ENCODE measurements at regions not wholly inside any gene's neighbourhood (a gene's known extent, or its start where the extent isn't known, plus 50 kb on each side); places are given as distances from the start of the nearest gene placed in this dataset.

- TF ChIP-seq GATA3 (IDR thresholded peaks at IDR 0.05; ENCODE audit: low read depth, low read length) (no peak), GATA2 (IDR thresholded peaks at IDR 0.05; ENCODE audit: low read depth, low read length) (no peak)
Observed at GRCh38 chr22:49042877-49043859, 784.5 kb downstream of the BRD1 start.

DNA sequence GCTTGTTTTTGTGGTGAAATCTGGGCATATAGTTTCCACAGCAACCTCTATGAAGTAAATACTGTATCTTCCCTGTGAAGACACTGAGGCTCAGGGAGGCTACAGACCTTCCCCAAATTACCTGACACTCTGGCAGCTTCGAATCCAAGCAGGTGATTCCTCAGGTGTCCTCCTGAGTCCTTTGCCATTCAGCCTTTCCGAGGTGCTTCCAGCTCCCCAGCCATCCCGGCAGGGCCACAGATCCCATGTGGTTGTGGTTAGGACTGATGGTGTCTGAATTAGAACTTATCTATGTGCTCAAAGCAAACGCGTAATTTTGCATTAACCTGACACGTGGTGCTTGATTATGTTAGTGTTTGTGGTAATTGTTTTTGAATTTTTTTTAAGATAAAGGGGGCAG, 785.6 kb downstream of the BRD1 start:
- TF ChIP-seq GATA2 (IDR thresholded peaks at IDR 0.05; ENCODE audit: low read depth, low read length) (no peak), GATA3 (IDR thresholded peaks at IDR 0.05; ENCODE audit: low read depth, low read length) (no peak)

DNA sequence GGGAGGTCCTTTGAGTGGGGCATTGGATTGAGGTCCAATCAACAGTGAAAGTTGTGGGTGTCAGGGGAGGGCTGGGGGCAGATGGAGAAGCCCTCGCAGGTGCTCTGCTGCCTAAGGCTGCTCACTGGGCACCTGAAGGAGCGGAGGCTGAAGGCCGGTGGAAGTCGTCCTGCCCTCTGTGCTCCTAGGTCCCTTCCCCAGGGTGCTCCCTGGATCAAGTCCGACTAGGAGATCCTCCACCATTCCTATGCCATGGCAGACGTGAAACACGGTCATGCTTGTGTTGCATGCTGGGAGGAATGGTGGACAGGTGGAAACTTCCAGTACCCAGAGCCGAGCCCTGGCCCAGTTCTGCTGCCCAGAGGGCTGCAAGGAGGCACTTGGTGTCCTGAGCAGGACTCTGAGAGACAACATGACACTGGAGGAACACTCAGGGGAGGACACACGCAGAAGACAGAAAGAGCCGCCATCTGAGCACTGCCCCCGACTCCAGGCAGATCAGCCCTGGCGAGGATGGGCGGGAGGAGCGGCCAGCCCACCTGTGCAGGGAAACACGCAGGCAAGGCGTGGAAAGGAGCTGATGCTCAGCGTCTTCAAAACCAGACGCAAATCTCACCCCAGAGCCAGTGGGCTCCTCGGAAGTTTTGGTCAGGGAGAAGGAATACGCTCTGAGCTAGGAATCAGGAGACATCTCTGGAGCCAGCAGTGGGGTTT, 786.8 kb downstream of the BRD1 start:
- TF ChIP-seq GATA3 (IDR thresholded peaks at IDR 0.05; ENCODE audit: low read depth, low read length), result no peak
- TF ChIP-seq GATA2 (IDR thresholded peaks at IDR 0.05; ENCODE audit: low read depth, low read length), result no peak

GRCh38 chr22:49040111-49040510, 787.6 kb downstream of the BRD1 start:
- TF ChIP-seq GATA3 (IDR thresholded peaks at IDR 0.05; ENCODE audit: low read depth, low read length) (no peak), GATA2 (IDR thresholded peaks at IDR 0.05; ENCODE audit: low read depth, low read length) (no peak)

DNA sequence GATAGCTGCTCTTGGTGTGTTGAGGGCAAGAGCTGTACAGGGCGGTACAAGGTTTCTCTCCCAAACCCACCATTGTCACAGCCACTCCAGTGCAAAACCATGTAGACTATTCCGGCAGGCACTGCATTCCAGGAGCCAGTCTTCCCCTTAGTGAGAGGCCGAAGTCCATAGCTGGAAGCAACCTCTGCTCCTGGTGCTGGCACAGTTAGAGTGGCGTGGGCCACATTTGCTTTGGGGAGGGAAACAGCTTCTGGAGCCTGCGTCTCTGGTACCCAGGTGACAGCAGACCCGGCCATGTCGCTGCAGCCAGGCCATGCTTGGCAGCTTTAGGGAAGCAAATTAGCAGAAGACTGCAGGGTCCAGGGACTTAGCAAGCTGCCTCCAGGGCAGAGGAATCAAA, 788.0 kb downstream of the BRD1 start:
- TF ChIP-seq GATA2 (IDR thresholded peaks at IDR 0.05; ENCODE audit: low read depth, low read length) (no peak), GATA3 (IDR thresholded peaks at IDR 0.05; ENCODE audit: low read depth, low read length) (no peak)

GRCh38 chr22:49037701-49038245, 789.9 kb downstream of the BRD1 start:
- no peak for TF ChIP-seq GATA3 (IDR thresholded peaks at IDR 0.05; ENCODE audit: low read depth, low read length)
- no peak for TF ChIP-seq GATA2 (IDR thresholded peaks at IDR 0.05; ENCODE audit: low read depth, low read length)

- TF ChIP-seq GATA3 (IDR thresholded peaks at IDR 0.05; ENCODE audit: low read depth, low read length) (no peak), GATA2 (IDR thresholded peaks at IDR 0.05; ENCODE audit: low read depth, low read length) (no peak)
Observed at GRCh38 chr22:49036513-49036912, 791.2 kb downstream of the BRD1 start.

DNA sequence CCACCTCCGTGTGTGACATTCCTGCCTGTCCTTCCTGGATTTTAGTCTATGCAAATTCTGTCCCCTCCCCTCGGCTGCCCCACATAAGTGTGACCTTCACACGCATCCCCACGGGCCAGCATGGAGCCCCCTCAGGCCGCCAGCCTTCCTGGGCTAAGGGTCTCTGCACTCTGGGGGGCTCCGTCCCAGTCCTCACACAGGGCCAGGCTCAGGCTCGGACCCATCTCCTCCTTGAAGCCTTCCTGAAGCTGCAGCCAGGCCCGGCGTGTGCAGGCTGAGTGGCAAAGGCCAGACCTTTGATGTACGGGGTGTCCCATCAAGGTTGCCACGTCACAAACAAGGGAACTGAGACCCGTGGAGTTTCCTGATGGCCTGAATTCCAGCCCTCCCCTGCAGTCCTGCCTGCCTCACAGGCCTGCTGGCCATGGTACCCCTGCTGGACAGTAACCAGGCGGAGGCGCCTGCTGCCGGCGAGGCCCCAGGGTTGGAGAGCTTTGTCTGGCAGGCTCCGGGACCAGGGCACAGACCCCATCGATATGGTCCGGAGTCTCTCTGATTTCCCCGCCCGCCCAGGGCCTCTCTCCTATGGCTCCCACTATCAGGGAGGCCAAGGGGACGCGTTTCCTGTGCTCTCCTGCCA, 791.7 kb downstream of the BRD1 start:
- no peak for TF ChIP-seq GATA2 (IDR thresholded peaks at IDR 0.05; ENCODE audit: low read depth, low read length)
- no peak for TF ChIP-seq GATA3 (IDR thresholded peaks at IDR 0.05; ENCODE audit: low read depth, low read length)

DNA sequence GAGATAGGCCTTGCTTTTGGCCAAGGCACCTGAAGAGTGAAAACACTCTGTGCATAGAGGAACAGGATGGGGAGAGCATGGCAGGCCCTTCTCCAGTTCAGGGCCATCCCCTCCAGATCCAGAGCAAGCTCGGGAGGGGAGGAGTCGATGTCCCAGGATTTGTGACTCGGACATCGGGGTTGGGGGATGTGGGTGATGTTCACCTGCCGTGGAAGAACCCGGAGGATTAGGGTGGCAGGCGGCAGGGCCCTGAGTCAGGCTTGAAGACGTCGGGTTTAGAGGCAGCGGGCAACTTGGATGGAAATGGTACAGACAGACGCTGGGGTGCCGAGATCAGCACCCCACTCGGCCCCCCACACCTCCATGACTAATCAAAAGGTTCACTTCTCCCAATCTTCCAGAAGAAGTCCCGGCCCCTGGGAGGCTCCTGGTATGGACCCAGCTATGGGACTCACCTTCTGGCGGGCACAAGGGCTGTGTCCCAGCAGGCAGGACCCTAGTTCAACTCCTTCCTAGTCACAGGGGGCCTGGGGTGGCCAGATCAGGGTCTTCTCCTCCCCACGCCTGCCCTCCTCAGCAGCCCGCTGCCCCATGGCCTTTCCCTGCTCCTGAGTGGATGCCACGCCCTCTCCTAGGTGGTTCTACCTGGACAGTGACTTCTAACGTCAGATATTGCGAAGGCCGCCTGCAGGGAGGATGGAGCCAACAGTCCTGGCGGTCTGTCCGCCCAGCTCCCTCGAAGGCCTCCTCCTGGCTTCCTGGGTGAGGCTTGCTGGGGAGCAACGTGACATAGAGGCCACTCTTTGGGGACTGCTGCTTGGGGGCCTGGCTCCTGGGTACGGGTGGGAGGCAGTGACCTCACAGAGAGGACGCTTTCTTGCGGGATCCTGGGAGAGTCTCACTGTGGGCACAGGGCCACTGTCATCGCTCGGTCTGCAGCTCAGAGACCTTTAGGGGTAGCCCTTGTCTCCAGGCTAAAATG, 792.5 kb downstream of the BRD1 start:
- TF ChIP-seq GATA2 (IDR thresholded peaks at IDR 0.05; ENCODE audit: low read depth, low read length) (no peak), GATA3 (IDR thresholded peaks at IDR 0.05; ENCODE audit: low read depth, low read length) (no peak)

- no peak for TF ChIP-seq GATA2 (IDR thresholded peaks at IDR 0.05; ENCODE audit: low read depth, low read length)
- TF ChIP-seq GATA3 (IDR thresholded peaks at IDR 0.05; ENCODE audit: low read depth, low read length), result no peak
Observed at GRCh38 chr22:49033616-49034015, 794.1 kb downstream of the BRD1 start.

DNA sequence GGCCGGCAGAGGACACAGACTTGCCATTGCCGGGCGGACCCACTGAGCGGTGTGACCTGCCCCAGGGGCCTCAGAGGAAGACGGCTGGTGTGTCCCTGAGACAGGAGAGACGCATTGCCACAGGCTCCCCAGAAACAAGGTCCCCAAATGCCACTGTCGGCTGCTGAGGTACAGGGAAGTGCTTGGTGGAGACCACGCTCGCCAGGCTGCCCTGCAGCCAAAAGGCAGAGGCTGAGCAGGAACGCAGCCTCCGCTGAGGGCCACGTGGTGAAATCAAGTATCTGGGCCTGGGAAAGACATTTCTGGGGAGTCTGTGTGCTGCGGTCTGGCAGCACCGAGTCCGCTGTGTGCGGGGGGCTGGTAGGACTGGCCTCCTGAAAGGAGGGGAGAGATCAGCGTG, 794.9 kb downstream of the BRD1 start:
- TF ChIP-seq GATA2 (IDR thresholded peaks at IDR 0.05; ENCODE audit: low read depth, low read length) (no peak), GATA3 (IDR thresholded peaks at IDR 0.05; ENCODE audit: low read depth, low read length) (no peak)

DNA sequence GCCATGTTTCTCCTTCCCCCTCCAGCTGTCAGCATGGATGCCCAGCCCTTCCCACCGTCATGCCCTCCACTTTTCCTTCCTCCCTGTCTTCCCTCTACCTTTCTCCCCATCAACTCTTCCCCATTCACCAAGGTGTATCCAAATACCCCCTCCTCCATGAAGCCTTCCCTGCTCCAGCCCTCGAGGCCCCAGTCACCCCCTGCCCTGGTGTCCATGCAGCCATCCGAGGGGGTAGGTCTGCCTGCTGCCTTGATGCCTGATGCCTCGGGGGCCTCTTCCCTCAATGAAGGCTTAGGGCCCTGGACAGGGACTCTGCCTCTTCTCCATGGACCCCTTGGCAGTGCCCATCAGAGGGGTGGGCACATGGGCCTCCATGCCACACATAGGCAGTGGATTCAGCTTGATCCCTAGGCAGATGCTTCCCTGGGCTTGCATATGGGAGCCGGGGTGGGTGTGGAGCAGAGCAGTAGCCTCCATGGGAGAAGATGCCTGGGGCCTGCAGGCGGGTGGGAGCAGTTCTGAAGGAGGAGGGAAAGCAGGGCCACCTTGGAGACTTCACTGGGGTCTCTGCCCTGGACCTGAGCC, 795.8 kb downstream of the BRD1 start:
- no peak for TF ChIP-seq GATA3 (IDR thresholded peaks at IDR 0.05; ENCODE audit: low read depth, low read length)
- TF ChIP-seq GATA2 (IDR thresholded peaks at IDR 0.05; ENCODE audit: low read depth, low read length), result no peak

GRCh38 chr22:49028111-49028510, 799.6 kb downstream of the BRD1 start:
- no peak for TF ChIP-seq GATA2 (IDR thresholded peaks at IDR 0.05; ENCODE audit: low read depth, low read length)
- no peak for TF ChIP-seq GATA3 (IDR thresholded peaks at IDR 0.05; ENCODE audit: low read depth, low read length)
